HL-60 (cell line): ENCODE measurements at regions not wholly inside any gene's neighbourhood (a gene's known extent, or its start where the extent isn't known, plus 50 kb on each side); places are given as distances from the start of the nearest gene placed in this dataset.

ENCODE experiments used
- DNase-seq, 2 experiments: peaks; one replicate each; pipeline ENCODE4 v3.0.0-alpha.2; 2010 to 2020; ENCODE audit warnings: low read depth in 1 of 2, low spot score in 1 of 2
- H3K27ac ChIP-seq: fragments of 250-450 bp; sonication (Bioruptor Pico); replicated peaks from 2 replicates; pipeline ENCODE4 v1.5.1; 2020; ENCODE audit warnings: mild to moderate bottlenecking, moderate library complexity
- H3K27me3 ChIP-seq: fragments of 250-450 bp; sonication (Bioruptor Pico); 2 replicates; pipeline ENCODE4 v1.5.1; 2021; ENCODE audit warnings: mild to moderate bottlenecking, moderate library complexity; ENCODE audit not compliant: insufficient read depth, poor library complexity, severe bottlenecking
- H3K4me3 ChIP-seq: replicated peaks from 2 replicates; pipeline ENCODE4 v1.5.1; 2011; ENCODE audit warnings: mild to moderate bottlenecking, control low read depth, low read length; ENCODE audit not compliant: insufficient read depth
- GABPA ChIP-seq: IDR thresholded peaks from 2 replicates; pipeline ENCODE4 v1.6.1; 2012; ENCODE audit warnings: low read depth
- POLR2AphosphoS5 ChIP-seq: IDR thresholded peaks from 2 replicates; pipeline ENCODE4 v1.6.1; 2012; ENCODE audit warnings: low read depth
- SPI1 ChIP-seq: IDR thresholded peaks from 2 replicates; pipeline ENCODE4 v1.6.1; 2012; ENCODE audit warnings: low read depth, mild to moderate bottlenecking, borderline replicate concordance
- TF ChIP-seq, protein P1 (sequence below): IDR thresholded peaks from one replicate; pipeline ENCODE4 v1.5.1; 2011; ENCODE audit warnings: low read length, control low read depth, inconsistent platforms; ENCODE audit not compliant: insufficient read depth
- TF ChIP-seq, protein P2 (sequence below): IDR thresholded peaks from 2 replicates; pipeline ENCODE4 v1.6.1; 2012; ENCODE audit warnings: low read depth; ENCODE audit not compliant: insufficient replicate concordance

DNA sequence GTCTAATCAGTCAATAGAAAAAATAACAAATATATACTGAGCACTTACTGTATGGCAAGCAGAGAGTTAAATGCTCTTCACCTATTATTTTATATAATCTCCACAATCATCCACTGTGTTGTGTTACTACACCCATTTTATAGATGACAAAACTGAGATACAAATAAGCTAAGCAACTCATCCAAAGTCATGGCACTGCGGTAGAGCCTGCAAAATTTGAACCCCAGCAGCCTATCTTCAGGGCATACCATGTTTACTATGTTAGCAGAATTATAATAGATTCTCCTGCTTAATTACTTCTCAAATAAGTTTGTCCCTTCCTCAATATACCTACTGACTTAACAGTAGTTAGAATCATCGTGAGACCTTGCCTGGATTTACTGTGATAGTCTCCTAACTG lies 53.6 kb upstream of the PCED1B start:
- no peak overlapping the region for H3K4me3 ChIP-seq
- H3K27ac ChIP-seq: no peak overlapping the region
- DNase-seq: no peak
- no peak for TF ChIP-seq POLR2AphosphoS5
- TF ChIP-seq SPI1: no peak
- TF ChIP-seq, protein P1, sequence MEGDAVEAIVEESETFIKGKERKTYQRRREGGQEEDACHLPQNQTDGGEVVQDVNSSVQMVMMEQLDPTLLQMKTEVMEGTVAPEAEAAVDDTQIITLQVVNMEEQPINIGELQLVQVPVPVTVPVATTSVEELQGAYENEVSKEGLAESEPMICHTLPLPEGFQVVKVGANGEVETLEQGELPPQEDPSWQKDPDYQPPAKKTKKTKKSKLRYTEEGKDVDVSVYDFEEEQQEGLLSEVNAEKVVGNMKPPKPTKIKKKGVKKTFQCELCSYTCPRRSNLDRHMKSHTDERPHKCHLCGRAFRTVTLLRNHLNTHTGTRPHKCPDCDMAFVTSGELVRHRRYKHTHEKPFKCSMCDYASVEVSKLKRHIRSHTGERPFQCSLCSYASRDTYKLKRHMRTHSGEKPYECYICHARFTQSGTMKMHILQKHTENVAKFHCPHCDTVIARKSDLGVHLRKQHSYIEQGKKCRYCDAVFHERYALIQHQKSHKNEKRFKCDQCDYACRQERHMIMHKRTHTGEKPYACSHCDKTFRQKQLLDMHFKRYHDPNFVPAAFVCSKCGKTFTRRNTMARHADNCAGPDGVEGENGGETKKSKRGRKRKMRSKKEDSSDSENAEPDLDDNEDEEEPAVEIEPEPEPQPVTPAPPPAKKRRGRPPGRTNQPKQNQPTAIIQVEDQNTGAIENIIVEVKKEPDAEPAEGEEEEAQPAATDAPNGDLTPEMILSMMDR: no peak
- TF ChIP-seq, protein P2, sequence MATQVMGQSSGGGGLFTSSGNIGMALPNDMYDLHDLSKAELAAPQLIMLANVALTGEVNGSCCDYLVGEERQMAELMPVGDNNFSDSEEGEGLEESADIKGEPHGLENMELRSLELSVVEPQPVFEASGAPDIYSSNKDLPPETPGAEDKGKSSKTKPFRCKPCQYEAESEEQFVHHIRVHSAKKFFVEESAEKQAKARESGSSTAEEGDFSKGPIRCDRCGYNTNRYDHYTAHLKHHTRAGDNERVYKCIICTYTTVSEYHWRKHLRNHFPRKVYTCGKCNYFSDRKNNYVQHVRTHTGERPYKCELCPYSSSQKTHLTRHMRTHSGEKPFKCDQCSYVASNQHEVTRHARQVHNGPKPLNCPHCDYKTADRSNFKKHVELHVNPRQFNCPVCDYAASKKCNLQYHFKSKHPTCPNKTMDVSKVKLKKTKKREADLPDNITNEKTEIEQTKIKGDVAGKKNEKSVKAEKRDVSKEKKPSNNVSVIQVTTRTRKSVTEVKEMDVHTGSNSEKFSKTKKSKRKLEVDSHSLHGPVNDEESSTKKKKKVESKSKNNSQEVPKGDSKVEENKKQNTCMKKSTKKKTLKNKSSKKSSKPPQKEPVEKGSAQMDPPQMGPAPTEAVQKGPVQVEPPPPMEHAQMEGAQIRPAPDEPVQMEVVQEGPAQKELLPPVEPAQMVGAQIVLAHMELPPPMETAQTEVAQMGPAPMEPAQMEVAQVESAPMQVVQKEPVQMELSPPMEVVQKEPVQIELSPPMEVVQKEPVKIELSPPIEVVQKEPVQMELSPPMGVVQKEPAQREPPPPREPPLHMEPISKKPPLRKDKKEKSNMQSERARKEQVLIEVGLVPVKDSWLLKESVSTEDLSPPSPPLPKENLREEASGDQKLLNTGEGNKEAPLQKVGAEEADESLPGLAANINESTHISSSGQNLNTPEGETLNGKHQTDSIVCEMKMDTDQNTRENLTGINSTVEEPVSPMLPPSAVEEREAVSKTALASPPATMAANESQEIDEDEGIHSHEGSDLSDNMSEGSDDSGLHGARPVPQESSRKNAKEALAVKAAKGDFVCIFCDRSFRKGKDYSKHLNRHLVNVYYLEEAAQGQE: no peak
- TF ChIP-seq GABPA: no peak
- no peaks in the 10 kb centered on the region for H3K27me3 ChIP-seq

DNA sequence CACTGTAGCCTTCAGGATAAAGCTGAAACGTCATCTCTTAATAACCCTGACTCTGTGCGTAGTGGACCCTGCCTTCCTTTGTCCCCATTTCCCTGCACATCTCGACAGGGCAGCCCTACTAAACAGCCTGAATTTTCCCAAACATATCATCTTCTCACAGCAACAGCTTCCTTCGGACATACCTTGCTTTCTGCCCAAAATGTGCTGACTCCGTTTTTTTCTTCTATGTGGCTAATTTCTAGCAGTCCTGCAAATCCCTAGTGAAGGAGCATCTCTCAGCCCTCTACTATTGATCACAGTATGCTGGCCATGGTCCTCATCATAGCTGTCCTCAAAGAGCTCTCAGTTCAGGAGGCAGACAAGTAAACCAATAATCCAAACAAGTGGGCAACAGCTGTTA lies 53.1 kb upstream of the PCED1B start:
- no peaks in the 10 kb centered on the region for H3K27me3 ChIP-seq
- no peak for TF ChIP-seq POLR2AphosphoS5
- no peak for TF ChIP-seq SPI1
- TF ChIP-seq, protein P2: no peak
- TF ChIP-seq, protein P1: no peak
- no peak for TF ChIP-seq GABPA
- H3K4me3 ChIP-seq: no peak overlapping the region
- DNase-seq: no peak
- no peak overlapping the region for H3K27ac ChIP-seq
